Stimulated activated CD4-positive, alpha-beta T cell treated with anti-CD3 and anti-CD28 coated beads, Interleukin-4, amount 100 ng/mL, for 1 hour (primary cell): ENCODE measurements at regions not wholly inside any gene's neighbourhood (a gene's known extent, or its start where the extent isn't known, plus 50 kb on each side); places are given as distances from the start of the nearest gene placed in this dataset.

Experiments used
- DNase-seq: peaks from one replicate; pipeline ENCODE4 v3.0.0-alpha.2; 2020

- DNase-seq = no peak
These were observed 160.0 kb downstream of the NDUFA10 start for GRCh38 chr2:239865059-239865639.

- DNase-seq = no peak
These were observed 160.7 kb downstream of the NDUFA10 start for GRCh38 chr2:239864247-239865058.

- no peak for DNase-seq
These were observed 162.5 kb downstream of the NDUFA10 start for GRCh38 chr2:239862613-239863012.

- no peak for DNase-seq
These were observed 167.0 kb downstream of the NDUFA10 start for GRCh38 chr2:239858179-239858578.

GRCh38 chr2:239857591-239857990, 167.6 kb downstream of the NDUFA10 start:
- DNase-seq = no peak

- no peak for DNase-seq
These were observed 168.4 kb downstream of the NDUFA10 start for GRCh38 chr2:239856620-239857285.

- no peak for DNase-seq
These were observed 169.1 kb downstream of the NDUFA10 start for GRCh38 chr2:239855863-239856587.

- no peak for DNase-seq
These were observed 170.5 kb downstream of the NDUFA10 start for GRCh38 chr2:239854596-239854995.

GRCh38 chr2:239853706-239854327, 171.3 kb downstream of the NDUFA10 start:
- no peak for DNase-seq

GRCh38 chr2:239853121-239853520, 172.0 kb downstream of the NDUFA10 start:
- no peak for DNase-seq

- DNase-seq = no peak
These were observed 172.9 kb downstream of the NDUFA10 start for GRCh38 chr2:239852272-239852671.

- DNase-seq = no peak
These were observed 178.1 kb downstream of the NDUFA10 start for GRCh38 chr2:239846789-239847676.

GRCh38 chr2:239845968-239846367, 179.2 kb downstream of the NDUFA10 start:
- DNase-seq = no peak

- DNase-seq = no peak
These were observed 185.8 kb downstream of the NDUFA10 start for GRCh38 chr2:239839306-239839705.

- no peak for DNase-seq
These were observed 188.9 kb downstream of the NDUFA10 start for GRCh38 chr2:239836021-239836765.

- DNase-seq = no peak
These were observed 190.1 kb downstream of the NDUFA10 start for GRCh38 chr2:239835056-239835455.

GRCh38 chr2:239834143-239834542, 191.0 kb downstream of the NDUFA10 start:
- no peak for DNase-seq

GRCh38 chr2:239833269-239834109, 191.7 kb downstream of the NDUFA10 start:
- DNase-seq = no peak

- no peak for DNase-seq
These were observed 192.5 kb downstream of the NDUFA10 start for GRCh38 chr2:239832490-239833268.
